ENCODE measurements at regions not wholly inside any gene's neighbourhood (a gene's known extent, or its start where the extent isn't known, plus 50 kb on each side); places are given as distances from the start of the nearest gene placed in this dataset.

DNA sequence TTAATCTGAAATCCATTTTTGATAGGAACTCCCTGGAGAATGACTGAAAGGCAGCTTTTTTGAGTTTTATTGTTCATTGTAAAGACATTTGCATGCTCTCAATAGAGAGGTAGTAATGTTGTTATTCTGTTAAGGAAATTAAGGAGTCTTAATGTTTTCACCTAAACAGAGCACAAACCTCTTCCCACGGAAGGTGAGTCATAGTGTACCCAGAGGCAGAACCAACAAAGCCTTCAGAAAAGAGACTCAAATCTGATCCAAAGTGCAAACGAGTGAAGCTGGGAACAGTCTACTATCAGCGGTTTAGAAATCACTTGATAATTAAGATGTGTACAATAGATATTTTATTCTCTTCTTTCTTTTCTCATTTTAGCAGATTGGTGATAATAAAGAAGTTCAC, 470.5 kb downstream of the PLK2 start:
- TF ChIP-seq, protein P1, sequence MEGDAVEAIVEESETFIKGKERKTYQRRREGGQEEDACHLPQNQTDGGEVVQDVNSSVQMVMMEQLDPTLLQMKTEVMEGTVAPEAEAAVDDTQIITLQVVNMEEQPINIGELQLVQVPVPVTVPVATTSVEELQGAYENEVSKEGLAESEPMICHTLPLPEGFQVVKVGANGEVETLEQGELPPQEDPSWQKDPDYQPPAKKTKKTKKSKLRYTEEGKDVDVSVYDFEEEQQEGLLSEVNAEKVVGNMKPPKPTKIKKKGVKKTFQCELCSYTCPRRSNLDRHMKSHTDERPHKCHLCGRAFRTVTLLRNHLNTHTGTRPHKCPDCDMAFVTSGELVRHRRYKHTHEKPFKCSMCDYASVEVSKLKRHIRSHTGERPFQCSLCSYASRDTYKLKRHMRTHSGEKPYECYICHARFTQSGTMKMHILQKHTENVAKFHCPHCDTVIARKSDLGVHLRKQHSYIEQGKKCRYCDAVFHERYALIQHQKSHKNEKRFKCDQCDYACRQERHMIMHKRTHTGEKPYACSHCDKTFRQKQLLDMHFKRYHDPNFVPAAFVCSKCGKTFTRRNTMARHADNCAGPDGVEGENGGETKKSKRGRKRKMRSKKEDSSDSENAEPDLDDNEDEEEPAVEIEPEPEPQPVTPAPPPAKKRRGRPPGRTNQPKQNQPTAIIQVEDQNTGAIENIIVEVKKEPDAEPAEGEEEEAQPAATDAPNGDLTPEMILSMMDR (IDR thresholded peaks at IDR 0.05) = no peak
- TF ChIP-seq POLR2A (IDR thresholded peaks at IDR 0.05) = no peak
